GM21786 (cell line): ENCODE measurements at regions not wholly inside any gene's neighbourhood (a gene's known extent, or its start where the extent isn't known, plus 50 kb on each side); places are given as distances from the start of the nearest gene placed in this dataset.

Experiments used
- ATAC-seq: cut with Tn5 transposase; IDR thresholded peaks from one replicate; pipeline ENCODE4 v1.9.1; 2021; ENCODE audit not compliant: unreplicated experiment

GRCh38 chr4:11131491-11131890 lies 297.2 kb downstream of the HS3ST1 start:
- no peak for ATAC-seq

GRCh38 chr4:11130195-11130970 lies 298.3 kb downstream of the HS3ST1 start:
- no peak for ATAC-seq

- ATAC-seq: no peak
Observed at GRCh38 chr4:11120435-11120834, 308.3 kb downstream of the HS3ST1 start.

GRCh38 chr4:11119474-11119873 lies 309.2 kb downstream of the HS3ST1 start:
- no peak for ATAC-seq

- ATAC-seq: no peak
Observed at GRCh38 chr4:11118513-11118912, 310.2 kb downstream of the HS3ST1 start.

GRCh38 chr4:11116940-11117339 lies 311.8 kb downstream of the HS3ST1 start:
- no peak for ATAC-seq

- ATAC-seq: no peak
Observed at GRCh38 chr4:11111876-11112275, 316.8 kb downstream of the HS3ST1 start.

GRCh38 chr4:11111370-11111769 lies 317.3 kb downstream of the HS3ST1 start:
- no peak for ATAC-seq

- no peak for ATAC-seq
Observed at GRCh38 chr4:11106759-11107158, 321.9 kb downstream of the HS3ST1 start.

GRCh38 chr4:11106190-11106589 lies 322.5 kb downstream of the HS3ST1 start:
- ATAC-seq: no peak

- no peak for ATAC-seq
Observed at GRCh38 chr4:11105715-11106114, 323.0 kb downstream of the HS3ST1 start.

GRCh38 chr4:11098461-11098860 lies 330.2 kb downstream of the HS3ST1 start:
- no peak for ATAC-seq

- ATAC-seq: no peak
Observed at GRCh38 chr4:11097725-11098124, 331.0 kb downstream of the HS3ST1 start.

- ATAC-seq: no peak
Observed at GRCh38 chr4:11081006-11081405, 347.7 kb downstream of the HS3ST1 start.

GRCh38 chr4:11079171-11079570 lies 349.5 kb downstream of the HS3ST1 start:
- no peak for ATAC-seq

- no peak for ATAC-seq
Observed at GRCh38 chr4:11074581-11075241, 354.0 kb downstream of the HS3ST1 start.

- ATAC-seq: no peak
Observed at GRCh38 chr4:11073621-11074051, 355.1 kb downstream of the HS3ST1 start.

GRCh38 chr4:11072999-11073398 lies 355.7 kb downstream of the HS3ST1 start:
- no peak for ATAC-seq

- no peak for ATAC-seq
Observed at GRCh38 chr4:11072463-11072862, 356.2 kb downstream of the HS3ST1 start.

- no peak for ATAC-seq
Observed at GRCh38 chr4:11070813-11071212, 357.9 kb downstream of the HS3ST1 start.

GRCh38 chr4:11069581-11070211 lies 359.0 kb downstream of the HS3ST1 start:
- ATAC-seq: no peak

- no peak for ATAC-seq
Observed at GRCh38 chr4:11069083-11069482, 359.6 kb downstream of the HS3ST1 start.
